ENCODE measurements at regions not wholly inside any gene's neighbourhood (a gene's known extent, or its start where the extent isn't known, plus 50 kb on each side); places are given as distances from the start of the nearest gene placed in this dataset.

- TF ChIP-seq CTCF (conservative IDR thresholded peaks at IDR 0.05; ENCODE audit: low read depth), result no peak
- POLR2A ChIA-PET (ENCODE audit: low non-redundant PET), result no interaction called here
- no peak for DNase-seq (ENCODE audit: low spot score)
Observed at GRCh38 chr10:36187380-36188079, 545.4 kb upstream of the FZD8 start.

GRCh38 chr10:36185097-36185496 is 543.0 kb upstream of the FZD8 start:
- no peak overlapping the region for H3K27ac ChIP-seq
- ChIA-PET CTCF (no interaction called here), POLR2A (ENCODE audit: low non-redundant PET) (no interaction called here)
- no peak for DNase-seq (ENCODE audit: low spot score)
- no peak for TF ChIP-seq CTCF (conservative IDR thresholded peaks at IDR 0.05; ENCODE audit: low read depth)

More at GRCh38 chr10:36187380-36188079, 545.4 kb upstream of the FZD8 start:
- H3K27ac ChIP-seq, result no peak overlapping the region
- CTCF ChIA-PET, result no interaction called here

- TF ChIP-seq CTCF (conservative IDR thresholded peaks at IDR 0.05; ENCODE audit: low read depth), result no peak
- ChIA-PET CTCF (no interaction called here), POLR2A (ENCODE audit: low non-redundant PET) (no interaction called here)
- no peak overlapping the region for H3K27ac ChIP-seq
- DNase-seq (ENCODE audit: low spot score), result no peak
Observed at GRCh38 chr10:36183726-36184125, 541.6 kb upstream of the FZD8 start.

GRCh38 chr10:36183056-36183455 is 541.0 kb upstream of the FZD8 start:
- DNase-seq (ENCODE audit: low spot score), result no peak
- TF ChIP-seq CTCF (conservative IDR thresholded peaks at IDR 0.05; ENCODE audit: low read depth), result no peak
- no peak overlapping the region for H3K27ac ChIP-seq
- ChIA-PET CTCF (no interaction called here), POLR2A (ENCODE audit: low non-redundant PET) (no interaction called here)

- TF ChIP-seq CTCF (conservative IDR thresholded peaks at IDR 0.05; ENCODE audit: low read depth), result no peak
- ChIA-PET CTCF (no interaction called here), POLR2A (ENCODE audit: low non-redundant PET) (no interaction called here)
- no peak for DNase-seq (ENCODE audit: low spot score)
- no peak overlapping the region for H3K27ac ChIP-seq
Observed at GRCh38 chr10:36182606-36183005, 540.5 kb upstream of the FZD8 start.

- no peak for TF ChIP-seq CTCF (conservative IDR thresholded peaks at IDR 0.05; ENCODE audit: low read depth)
- CTCF ChIA-PET, result no interaction called here
- POLR2A ChIA-PET (ENCODE audit: low non-redundant PET), result no interaction called here
- DNase-seq (ENCODE audit: low spot score), result no peak
- no peak overlapping the region for H3K27ac ChIP-seq
Observed at GRCh38 chr10:36182179-36182566, 540.1 kb upstream of the FZD8 start.

Measured in RWPE1 (cell line).